CD4-positive, alpha-beta T cell (primary cell): ENCODE measurements at regions not wholly inside any gene's neighbourhood (a gene's known extent, or its start where the extent isn't known, plus 50 kb on each side); places are given as distances from the start of the nearest gene placed in this dataset.

ENCODE experiments used
- ATAC-seq: fragments of 200-7000 bp; cut with Tn5 transposase; one replicate; pipeline ENCODE4 v1.10.0; 2022; ENCODE audit warnings: mild to moderate bottlenecking; ENCODE audit not compliant: poor library complexity
- CTCF ChIA-PET: fragments of 350-600 bp; sonication (Branson Sonifier 250); formaldehyde crosslinking; loops from one replicate; lab custom pipeline; 2021; ENCODE audit warnings: antibody characterized with exemption, inconsistent platforms; lab: Charles Lee
- POLR2A ChIA-PET: fragments of 350-600 bp; sonication (Branson Sonifier 250); formaldehyde crosslinking; loops from one replicate; lab custom pipeline; 2021; ENCODE audit warnings: antibody characterized with exemption, inconsistent platforms; lab: Charles Lee
- DNase-seq, 14 experiments: peaks; one replicate each; pipeline ENCODE4 v3.0.0-alpha.2; 2013 to 2020; ENCODE audit warnings: mixed read lengths in 2 of 14
- H3K27ac ChIP-seq, 2 donors: one replicate each; pipeline versions ENCODE4 v1.5.1 to v1.7.0; 2013; ENCODE audit warnings: low read length in 2 of 2, low read depth in 1 of 2, mild to moderate bottlenecking in 1 of 2
- H3K27me3 ChIP-seq, 2 experiments: 1 replicate in 1 of 2; 2 replicates in 1 of 2; pipeline versions ENCODE4 v1.6.1 to v1.7.0; 2013; ENCODE audit warnings: low read length in 2 of 2, control low read depth in 1 of 2, mild to moderate bottlenecking in 1 of 2, moderate library complexity in 1 of 2; ENCODE audit not compliant: insufficient read depth in 2 of 2, control insufficient read depth in 1 of 2
- H3K36me3 ChIP-seq: one replicate; pipeline ENCODE4 v1.6.1; 2013; ENCODE audit warnings: low read length, control low read depth; ENCODE audit not compliant: insufficient read depth
- H3K4me1 ChIP-seq: one replicate; pipeline ENCODE4 v1.6.1; 2013; ENCODE audit warnings: low read length, control low read depth; ENCODE audit not compliant: insufficient read depth
- H3K4me3 ChIP-seq: one replicate; pipeline ENCODE4 v1.5.1; 2013; ENCODE audit warnings: mild to moderate bottlenecking, low read length, moderate library complexity
- H3K9me3 ChIP-seq, 2 experiments: 1 replicate in 1 of 2; 2 replicates in 1 of 2; pipeline versions ENCODE4 v1.6.1 to v1.7.0; 2013; ENCODE audit warnings: low read length in 2 of 2, mild to moderate bottlenecking in 2 of 2, control low read depth in 1 of 2, moderate library complexity in 1 of 2; ENCODE audit not compliant: control insufficient read depth in 1 of 2, insufficient read depth in 1 of 2
- H3K27ac Mint-ChIP-seq: one replicate; pipeline ENCODE4 v1.8.0; 2020; ENCODE audit warnings: mixed read lengths
- H3K27me3 Mint-ChIP-seq: one replicate; pipeline ENCODE4 v1.8.0; 2021; ENCODE audit warnings: mixed read lengths
- H3K36me3 Mint-ChIP-seq: one replicate; pipeline ENCODE4 v1.8.0; 2021; ENCODE audit warnings: low read depth, mixed read lengths
- H3K4me1 Mint-ChIP-seq: one replicate; pipeline ENCODE4 v1.8.0; 2021; ENCODE audit warnings: low read depth, mixed read lengths
- H3K4me3 Mint-ChIP-seq: one replicate; pipeline ENCODE4 v1.8.0; 2020; ENCODE audit warnings: mild to moderate bottlenecking, mixed read lengths
- H3K9me3 Mint-ChIP-seq: one replicate; pipeline ENCODE4 v1.8.0; 2020; ENCODE audit warnings: mixed read lengths
- CTCF ChIP-seq: fragments of 200-600 bp; IDR thresholded peaks from one replicate; pipeline ENCODE4 v1.8.0; 2022; ENCODE audit warnings: antibody characterized with exemption, mild to moderate bottlenecking
- intact Hi-C, 2 experiments: fragments of 100-400 bp; cut with DNase I in 1 of 2; cut with micrococcal nuclease in 1 of 2; formaldehyde crosslinking; loops; one replicate each; pipeline versions ENCODE4 v1.15.1 to v1.9.0; 2023 to 2025; cut with DNase I, micrococcal nuclease

DNA sequence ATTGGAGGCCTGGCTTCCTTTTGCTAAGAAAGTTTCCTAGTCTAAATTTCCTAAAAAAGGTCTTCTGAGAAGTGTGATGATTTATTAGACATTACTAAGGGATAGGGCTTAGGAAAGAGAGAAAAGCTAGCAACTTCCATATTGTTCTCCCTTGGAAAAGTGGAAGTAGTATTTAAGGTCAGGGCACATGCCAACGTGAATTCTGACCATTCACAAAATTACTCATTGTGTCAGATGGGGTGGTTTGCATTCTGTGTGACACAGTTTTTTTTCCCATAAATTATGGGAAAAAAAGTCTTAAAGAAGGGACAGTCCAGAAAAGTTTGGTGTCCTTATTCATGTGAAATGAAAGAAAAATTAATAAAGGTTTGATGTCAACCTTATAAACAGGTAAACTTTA is 110.0 kb upstream of the ARRDC3 start:
- no peak for ATAC-seq
- CTCF ChIA-PET = interaction anchor here (0.6 kb wide), 1 partner anchor 285 kb away, joined by 3 read pairs; no protein-coding TSS in a partner anchor

GRCh38 chr5:91491229-91491628 is 108.1 kb upstream of the ARRDC3 start:
- intact Hi-C loops = no loop called here
- H3K9me3 Mint-ChIP-seq = no peaks in the 10 kb centered on the region
- no peak for TF ChIP-seq CTCF
- ATAC-seq (no peak), DNase-seq (no peak)
- ChIA-PET CTCF (no interaction called here), POLR2A (no interaction called here)
- no peak overlapping the region for H3K4me3 Mint-ChIP-seq
- Histone ChIP-seq H3K9me3 (no peaks in the 10 kb centered on the region), H3K27ac (no peak overlapping the region), H3K4me3 (no peak overlapping the region), H3K36me3 (no peaks in the 10 kb centered on the region), H3K4me1 (no peaks in the 10 kb centered on the region), H3K27me3 (no peaks in the 10 kb centered on the region)
- H3K27me3 Mint-ChIP-seq = no peaks in the 10 kb centered on the region
- no peak overlapping the region for H3K27ac Mint-ChIP-seq
- H3K36me3 Mint-ChIP-seq = no peaks in the 10 kb centered on the region
- H3K4me1 Mint-ChIP-seq = peaks cover 8% of the 10 kb centered on the region

More for the DNA sequence above, 110.0 kb upstream of the ARRDC3 start:
- no peak for TF ChIP-seq CTCF
- Histone ChIP-seq H3K4me3 (no peak overlapping the region), H3K27ac (no peak overlapping the region), H3K27me3 (no peaks in the 10 kb centered on the region), H3K4me1 (no peaks in the 10 kb centered on the region), H3K9me3 (no peaks in the 10 kb centered on the region), H3K36me3 (no peaks in the 10 kb centered on the region)
- peaks cover 8% of the 10 kb centered on the region for H3K4me1 Mint-ChIP-seq
- intact Hi-C loops = no loop called here
- no peaks in the 10 kb centered on the region for H3K9me3 Mint-ChIP-seq
- H3K36me3 Mint-ChIP-seq = no peaks in the 10 kb centered on the region
- POLR2A ChIA-PET = no interaction called here
- DNase-seq = no peak
- H3K27ac Mint-ChIP-seq = no peak overlapping the region
- H3K27me3 Mint-ChIP-seq = no peaks in the 10 kb centered on the region
- H3K4me3 Mint-ChIP-seq = no peak overlapping the region

DNA sequence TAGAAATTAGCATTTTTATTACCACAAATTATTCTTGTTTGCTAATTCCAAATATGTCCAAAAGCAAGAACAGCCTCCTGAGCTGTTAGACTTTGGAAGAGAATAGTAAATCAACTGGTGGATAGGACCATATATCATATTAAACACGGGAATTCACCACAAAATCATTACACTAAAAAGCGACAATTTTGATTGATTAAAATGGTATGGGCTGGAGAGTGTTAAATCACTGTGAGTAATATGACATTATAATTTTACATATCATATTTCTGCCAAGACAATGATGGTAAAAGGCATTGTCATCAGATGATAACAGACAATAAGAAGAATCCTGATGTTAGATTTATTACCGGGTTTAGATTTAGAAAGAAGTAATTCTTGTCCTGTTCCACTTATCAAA is 107.2 kb upstream of the ARRDC3 start:
- Histone ChIP-seq H3K27ac (no peak overlapping the region), H3K4me3 (no peak overlapping the region), H3K4me1 (no peaks in the 10 kb centered on the region), H3K36me3 (no peaks in the 10 kb centered on the region), H3K27me3 (no peaks in the 10 kb centered on the region), H3K9me3 (no peaks in the 10 kb centered on the region)
- no peaks in the 10 kb centered on the region for H3K36me3 Mint-ChIP-seq
- no peak for ATAC-seq
- DNase-seq = no peak
- no peak overlapping the region for H3K4me3 Mint-ChIP-seq
- ChIA-PET POLR2A (no interaction called here), CTCF (interaction anchor here (1.0 kb wide), 1 partner anchor 38 kb away, joined by 3 read pairs; no protein-coding TSS in a partner anchor)
- no peak for TF ChIP-seq CTCF
- H3K27ac Mint-ChIP-seq = no peak overlapping the region
- H3K9me3 Mint-ChIP-seq = no peaks in the 10 kb centered on the region
- intact Hi-C loops = no loop called here
- no peaks in the 10 kb centered on the region for H3K27me3 Mint-ChIP-seq
- H3K4me1 Mint-ChIP-seq = peaks cover 8% of the 10 kb centered on the region
